PC-3 (cell line): ENCODE measurements at regions not wholly inside any gene's neighbourhood (a gene's known extent, or its start where the extent isn't known, plus 50 kb on each side); places are given as distances from the start of the nearest gene placed in this dataset.

Source experiments
- ATAC-seq: fragments of 200-7000 bp; cut with Tn5 transposase; 2 replicates; pipeline ENCODE4 v1.9.1; 2020; ENCODE audit warnings: mild to moderate bottlenecking, moderate library complexity
- BruUV-seq: library from RNA; stranded (reverse); fragments of 400-500 nt; replicated peaks from 2 replicates; lab custom pipeline; 2021; lab: Mats Ljungman, UMichigan
- CTCF ChIA-PET: fragments of 300-600 bp; sonication (Branson Sonifier 250); formaldehyde crosslinking; loops from one replicate; lab custom pipeline; 2022; ENCODE audit warnings: antibody characterized with exemption; lab: Charles Lee
- POLR2A ChIA-PET: fragments of 300-600 bp; sonication (Branson Sonifier 250); formaldehyde crosslinking; loops from one replicate; lab custom pipeline; 2022; ENCODE audit warnings: antibody characterized with exemption; ENCODE audit not compliant: unreplicated experiment; lab: Charles Lee
- DNase-seq: peaks from one replicate; pipeline ENCODE4 v3.0.0-alpha.2; 2015
- H2AFZ ChIP-seq: fragments of 300-600 bp; sonication (generic); 2 replicates; pipeline ENCODE4 v1.6.0; 2016; ENCODE audit warnings: antibody characterized with exemption, low read length
- H3F3A ChIP-seq: fragments of 300-600 bp; sonication (generic); one replicate; pipeline ENCODE4 v1.6.0; 2017; ENCODE audit warnings: antibody characterized with exemption, low read length, control low read depth, mild to moderate bottlenecking; ENCODE audit not compliant: unreplicated experiment
- H3K27ac ChIP-seq: fragments of 300-600 bp; sonication (generic); 2 replicates; pipeline ENCODE4 v1.5.1; 2016; ENCODE audit warnings: mild to moderate bottlenecking, low read length
- H3K27me3 ChIP-seq: fragments of 300-600 bp; sonication (generic); 2 replicates; pipeline ENCODE4 v1.6.1; 2016; ENCODE audit warnings: low read length, mixed read lengths
- H3K36me3 ChIP-seq: fragments of 300-600 bp; sonication (generic); 2 replicates; pipeline ENCODE4 v1.6.1; 2016; ENCODE audit warnings: low read depth, mixed run types, low read length, mixed read lengths
- H3K4me1 ChIP-seq: fragments of 300-600 bp; sonication (generic); 2 replicates; pipeline ENCODE4 v1.5.1; 2016; ENCODE audit warnings: low read length; ENCODE audit not compliant: insufficient read depth
- H3K4me2 ChIP-seq: fragments of 300-600 bp; sonication (generic); 2 replicates; pipeline ENCODE4 v1.6.0; 2016; ENCODE audit warnings: low read length
- H3K4me3 ChIP-seq: fragments of 300-600 bp; sonication (generic); 2 replicates; pipeline ENCODE4 v1.5.1; 2016; ENCODE audit warnings: mild to moderate bottlenecking, low read length, mixed read lengths
- H3K79me2 ChIP-seq: fragments of 300-600 bp; sonication (generic); 2 replicates; pipeline ENCODE4 v1.6.1; 2017; ENCODE audit warnings: low read length, mixed read lengths
- H3K9ac ChIP-seq: fragments of 300-600 bp; sonication (generic); 2 replicates; pipeline ENCODE4 v1.6.0; 2016; ENCODE audit warnings: mild to moderate bottlenecking, low read length
- H3K9me2 ChIP-seq: fragments of 300-600 bp; sonication (generic); replicated peaks from 2 replicates; pipeline ENCODE4 v1.6.1; 2016; ENCODE audit warnings: mixed run types, low read length, mixed read lengths
- H3K9me3 ChIP-seq: fragments of 300-600 bp; sonication (generic); 2 replicates; pipeline ENCODE4 v1.6.1; 2016; ENCODE audit warnings: low read length, mixed read lengths
- H4K20me1 ChIP-seq: fragments of 300-600 bp; sonication (generic); 2 replicates; pipeline ENCODE4 v1.6.1; 2016; ENCODE audit warnings: low read length, mixed read lengths
- CTCF ChIP-seq: fragments of 300-600 bp; sonication (generic); conservative IDR thresholded peaks from 2 replicates; pipeline ENCODE4 v1.5.1; 2017; ENCODE audit warnings: antibody characterized with exemption, low read depth, mild to moderate bottlenecking, low read length
- EZH2 ChIP-seq: fragments of 300-600 bp; sonication (generic); IDR thresholded peaks from one replicate; pipeline ENCODE4 v1.6.1; 2017; ENCODE audit warnings: antibody characterized with exemption, mild to moderate bottlenecking, low read length; ENCODE audit not compliant: unreplicated experiment
- EZH2phosphoT487 ChIP-seq: fragments of 300-600 bp; sonication (generic); IDR thresholded peaks from 2 replicates; pipeline ENCODE4 v1.6.1; 2018; ENCODE audit warnings: mild to moderate bottlenecking, antibody characterized with exemption, low read length, borderline replicate concordance
- intact Hi-C: fragments of 100-400 bp; cut with micrococcal nuclease; formaldehyde crosslinking; loops from 2 replicates; pipeline ENCODE4 v1.9.0; 2023

- no peak for TF ChIP-seq EZH2phosphoT487
- no peak for TF ChIP-seq CTCF
- TF ChIP-seq EZH2, result no peak
- H2AFZ ChIP-seq, result no peak overlapping the region
- H3K4me3 ChIP-seq, result no peak overlapping the region
- H3K4me1 ChIP-seq, result no peaks in the 10 kb centered on the region
- no peak overlapping the region for H3K4me2 ChIP-seq
- H3K27me3 ChIP-seq, result no peaks in the 10 kb centered on the region
- DNase-seq, result no peak
- H3K9me2 ChIP-seq, result no peaks in the 10 kb centered on the region
- H3F3A ChIP-seq, result no peaks in the 10 kb centered on the region
- no peak overlapping the region for H3K9ac ChIP-seq
- ChIA-PET POLR2A (no interaction called here), CTCF (no interaction called here)
- no peaks in the 10 kb centered on the region for H3K79me2 ChIP-seq
- no peaks in the 10 kb centered on the region for H3K9me3 ChIP-seq
- no peaks in the 10 kb centered on the region for H3K36me3 ChIP-seq
- ATAC-seq, result no peak
- intact Hi-C loops, result no loop called here
- no TSS peak for BruUV-seq
- no peaks in the 10 kb centered on the region for H4K20me1 ChIP-seq
- H3K27ac ChIP-seq, result no peak overlapping the region
Observed at GRCh38 chr13:50450279-50450678, 393.2 kb downstream of the DLEU7 start.

DNA sequence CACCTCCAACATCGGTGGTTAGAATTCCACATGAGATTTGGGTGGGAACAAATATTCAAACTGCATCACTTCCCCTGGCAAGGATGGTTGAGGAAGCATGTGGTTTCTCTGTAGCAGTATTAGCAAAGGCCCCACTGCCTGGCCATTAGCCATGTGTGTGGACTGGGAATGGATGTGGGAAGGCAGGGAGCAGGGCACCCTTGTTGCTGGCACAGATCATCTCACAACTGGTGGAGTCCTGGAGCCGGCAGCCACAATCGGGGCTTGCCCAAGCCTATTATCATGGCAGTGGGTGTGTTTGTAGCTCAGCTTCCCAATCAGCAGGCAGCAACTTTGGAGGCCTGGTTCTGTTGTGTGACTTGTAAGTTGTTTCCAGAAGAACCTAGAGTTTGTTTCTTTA is 391.9 kb downstream of the DLEU7 start:
- Histone ChIP-seq H3K9me3 (no peaks in the 10 kb centered on the region), H3K27ac (no peak overlapping the region), H4K20me1 (no peaks in the 10 kb centered on the region), H3K9ac (no peak overlapping the region), H3F3A (no peaks in the 10 kb centered on the region), H2AFZ (no peak overlapping the region), H3K9me2 (no peaks in the 10 kb centered on the region), H3K27me3 (no peaks in the 10 kb centered on the region), H3K36me3 (no peaks in the 10 kb centered on the region), H3K4me1 (no peaks in the 10 kb centered on the region), H3K4me2 (no peak overlapping the region), H3K4me3 (no peak overlapping the region), H3K79me2 (no peaks in the 10 kb centered on the region)
- DNase-seq (no peak), ATAC-seq (no peak)
- TF ChIP-seq EZH2phosphoT487, result no peak
- ChIA-PET POLR2A (no interaction called here), CTCF (no interaction called here)
- BruUV-seq, result no TSS peak
- intact Hi-C loops, result no loop called here

DNA sequence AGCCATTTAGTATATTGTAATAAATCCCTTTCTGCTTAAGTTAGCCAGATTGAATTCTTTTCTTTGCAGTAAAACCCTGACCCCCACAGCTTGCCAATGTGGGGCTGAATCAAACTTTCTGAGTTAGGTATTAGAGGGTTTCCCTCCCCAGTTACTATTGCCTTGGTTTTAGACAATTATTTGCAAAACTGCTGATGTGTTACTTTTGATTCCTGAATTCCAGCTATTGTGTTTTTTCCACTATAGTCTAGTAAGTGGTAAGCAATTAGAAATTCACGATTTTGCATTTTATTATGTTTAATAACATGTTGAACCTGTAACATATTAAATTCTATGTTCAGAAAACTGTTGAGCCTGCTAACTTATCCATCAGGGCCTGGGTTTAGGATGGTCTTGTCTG is 391.5 kb downstream of the DLEU7 start:
- no peak overlapping the region for H3K27ac ChIP-seq
- ChIA-PET POLR2A (no interaction called here), CTCF (no interaction called here)
- TF ChIP-seq EZH2 (no peak), EZH2phosphoT487 (no peak), CTCF (no peak)
- H3K4me3 ChIP-seq, result no peak overlapping the region
- no peak for ATAC-seq
- H3K9me2 ChIP-seq, result no peaks in the 10 kb centered on the region
- H4K20me1 ChIP-seq, result no peaks in the 10 kb centered on the region
- no peak for DNase-seq
- no peak overlapping the region for H3K9ac ChIP-seq
- H3K4me1 ChIP-seq, result no peaks in the 10 kb centered on the region
- no peaks in the 10 kb centered on the region for H3K9me3 ChIP-seq
- no peak overlapping the region for H2AFZ ChIP-seq
- no peaks in the 10 kb centered on the region for H3K36me3 ChIP-seq
- H3F3A ChIP-seq, result no peaks in the 10 kb centered on the region
- intact Hi-C loops, result no loop called here
- H3K27me3 ChIP-seq, result no peaks in the 10 kb centered on the region
- H3K4me2 ChIP-seq, result no peak overlapping the region
- no TSS peak for BruUV-seq
- H3K79me2 ChIP-seq, result no peaks in the 10 kb centered on the region
